Astrocyte (in vitro differentiated cells and primary cell): ENCODE measurements at regions not wholly inside any gene's neighbourhood (a gene's known extent, or its start where the extent isn't known, plus 50 kb on each side); places are given as distances from the start of the nearest gene placed in this dataset.

Experiments
- DNase-seq: peaks from one replicate; pipeline ENCODE4 v3.0.0-alpha.2; 2010; ENCODE audit warnings: low read depth
- FAIRE-seq: peaks from 2 replicates; lab custom pipeline; 2011; peaks lifted over from hg19 to GRCh38; lab: Jason Lieb, UNC
- H2AFZ ChIP-seq: 2 replicates; pipeline ENCODE4 v1.6.0; 2012; ENCODE audit warnings: low read depth, low read length, inconsistent platforms
- H3K27ac ChIP-seq: 2 replicates; pipeline ENCODE4 v1.5.1; 2011; ENCODE audit warnings: low read depth, low read length, inconsistent platforms
- H3K27me3 ChIP-seq: 2 replicates; pipeline ENCODE4 v1.6.0; 2011; ENCODE audit warnings: low read length, inconsistent platforms; ENCODE audit not compliant: insufficient read depth
- H3K36me3 ChIP-seq: 2 replicates; pipeline ENCODE4 v1.5.1; 2011; ENCODE audit warnings: low read length, inconsistent platforms; ENCODE audit not compliant: insufficient read depth
- H3K4me1 ChIP-seq: 2 replicates; pipeline ENCODE4 v1.5.1; 2011; ENCODE audit warnings: low read length, inconsistent platforms; ENCODE audit not compliant: insufficient read depth
- H3K4me2 ChIP-seq: 2 replicates; pipeline ENCODE4 v1.6.0; 2012; ENCODE audit warnings: low read length, inconsistent platforms
- H3K4me3 ChIP-seq: 2 replicates; pipeline ENCODE4 v1.5.1; 2011; ENCODE audit warnings: low read depth, mild to moderate bottlenecking, low read length, inconsistent platforms; ENCODE audit not compliant: insufficient read depth
- H3K79me2 ChIP-seq: 2 replicates; pipeline ENCODE4 v1.6.0; 2012; ENCODE audit warnings: mild to moderate bottlenecking, low read length, inconsistent platforms; ENCODE audit not compliant: insufficient read depth
- H3K9ac ChIP-seq: 2 replicates; pipeline ENCODE4 v1.6.0; 2012; ENCODE audit warnings: mild to moderate bottlenecking, low read length, inconsistent platforms
- H3K9me3 ChIP-seq: 2 replicates; pipeline ENCODE4 v1.5.1; 2012; ENCODE audit warnings: low read depth, mild to moderate bottlenecking, low read length, inconsistent platforms; ENCODE audit not compliant: insufficient read depth
- H4K20me1 ChIP-seq: 2 replicates; pipeline ENCODE4 v1.6.0; 2012; ENCODE audit warnings: low read length, inconsistent platforms; ENCODE audit not compliant: insufficient read depth
- H3K27ac Mint-ChIP-seq: one replicate; pipeline ENCODE4 v1.8.0; 2021; ENCODE audit warnings: mild to moderate bottlenecking, mixed read lengths; ENCODE audit not compliant: unreplicated experiment
- H3K27me3 Mint-ChIP-seq: one replicate; pipeline ENCODE4 v1.8.0; 2021; ENCODE audit warnings: low read depth, mixed read lengths; ENCODE audit not compliant: unreplicated experiment
- H3K36me3 Mint-ChIP-seq: one replicate; pipeline ENCODE4 v1.8.0; 2021; ENCODE audit warnings: low read depth, mixed read lengths; ENCODE audit not compliant: unreplicated experiment
- H3K4me1 Mint-ChIP-seq: one replicate; pipeline ENCODE4 v1.8.0; 2021; ENCODE audit warnings: low read depth, mixed read lengths; ENCODE audit not compliant: unreplicated experiment
- H3K4me3 Mint-ChIP-seq: one replicate; pipeline ENCODE4 v1.8.0; 2021; ENCODE audit warnings: mild to moderate bottlenecking, moderate library complexity, mixed read lengths; ENCODE audit not compliant: unreplicated experiment
- H3K9me3 Mint-ChIP-seq: one replicate; pipeline ENCODE4 v1.8.0; 2021; ENCODE audit warnings: mild to moderate bottlenecking, mixed read lengths; ENCODE audit not compliant: unreplicated experiment
- EZH2 ChIP-seq: IDR thresholded peaks from 2 replicates; pipeline ENCODE4 v1.6.1; 2012; ENCODE audit warnings: mild to moderate bottlenecking, low read length, inconsistent platforms; ENCODE audit not compliant: insufficient read depth
- TF ChIP-seq, protein P1 (sequence below): IDR thresholded peaks from 2 replicates; pipeline ENCODE4 v1.5.1; 2011; ENCODE audit warnings: low read depth, mild to moderate bottlenecking, inconsistent platforms, low read length, moderate library complexity; ENCODE audit not compliant: insufficient read depth

DNA sequence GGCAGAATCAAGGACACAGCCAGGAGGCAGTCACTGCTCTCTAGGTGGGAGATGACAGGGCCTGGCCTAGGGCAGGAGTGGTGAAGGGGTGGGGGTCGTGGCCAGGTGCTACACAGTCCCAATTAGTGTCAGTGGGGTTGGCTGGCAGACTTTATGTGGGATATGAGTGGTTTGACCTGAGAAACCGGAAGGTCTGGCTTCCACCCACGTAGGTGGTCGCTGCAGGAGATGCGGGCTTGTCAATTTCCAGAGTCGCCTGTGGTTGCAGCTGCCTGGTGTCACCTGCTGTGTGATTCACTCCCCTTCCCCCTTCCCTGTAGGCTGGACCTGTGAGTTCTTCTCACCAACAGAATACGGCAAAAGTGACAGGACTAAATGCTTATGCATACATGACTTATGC is 124.3 kb downstream of the KLF6 start:
- Histone ChIP-seq H3K9me3 (peaks cover 4% of the 10 kb centered on the region), H4K20me1 (no peaks in the 10 kb centered on the region), H3K4me2 (no peak overlapping the region), H3K27me3 (no peaks in the 10 kb centered on the region), H3K36me3 (no peaks in the 10 kb centered on the region), H3K9ac (no peak overlapping the region), H3K4me3 (no peak overlapping the region), H3K4me1 (no peaks in the 10 kb centered on the region), H3K79me2 (no peaks in the 10 kb centered on the region), H3K27ac (no peak overlapping the region), H2AFZ (no peak overlapping the region)
- Mint-ChIP-seq H3K27ac (no peak overlapping the region), H3K27me3 (peaks cover 14% of the 10 kb centered on the region), H3K4me3 (no peak overlapping the region), H3K36me3 (peaks cover 7% of the 10 kb centered on the region), H3K9me3 (peaks cover 6% of the 10 kb centered on the region), H3K4me1 (no peaks in the 10 kb centered on the region)
- TF ChIP-seq, protein P1, sequence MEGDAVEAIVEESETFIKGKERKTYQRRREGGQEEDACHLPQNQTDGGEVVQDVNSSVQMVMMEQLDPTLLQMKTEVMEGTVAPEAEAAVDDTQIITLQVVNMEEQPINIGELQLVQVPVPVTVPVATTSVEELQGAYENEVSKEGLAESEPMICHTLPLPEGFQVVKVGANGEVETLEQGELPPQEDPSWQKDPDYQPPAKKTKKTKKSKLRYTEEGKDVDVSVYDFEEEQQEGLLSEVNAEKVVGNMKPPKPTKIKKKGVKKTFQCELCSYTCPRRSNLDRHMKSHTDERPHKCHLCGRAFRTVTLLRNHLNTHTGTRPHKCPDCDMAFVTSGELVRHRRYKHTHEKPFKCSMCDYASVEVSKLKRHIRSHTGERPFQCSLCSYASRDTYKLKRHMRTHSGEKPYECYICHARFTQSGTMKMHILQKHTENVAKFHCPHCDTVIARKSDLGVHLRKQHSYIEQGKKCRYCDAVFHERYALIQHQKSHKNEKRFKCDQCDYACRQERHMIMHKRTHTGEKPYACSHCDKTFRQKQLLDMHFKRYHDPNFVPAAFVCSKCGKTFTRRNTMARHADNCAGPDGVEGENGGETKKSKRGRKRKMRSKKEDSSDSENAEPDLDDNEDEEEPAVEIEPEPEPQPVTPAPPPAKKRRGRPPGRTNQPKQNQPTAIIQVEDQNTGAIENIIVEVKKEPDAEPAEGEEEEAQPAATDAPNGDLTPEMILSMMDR: no peak
- no peak for TF ChIP-seq EZH2
- DNase-seq (no peak), FAIRE-seq (no peak)

DNA sequence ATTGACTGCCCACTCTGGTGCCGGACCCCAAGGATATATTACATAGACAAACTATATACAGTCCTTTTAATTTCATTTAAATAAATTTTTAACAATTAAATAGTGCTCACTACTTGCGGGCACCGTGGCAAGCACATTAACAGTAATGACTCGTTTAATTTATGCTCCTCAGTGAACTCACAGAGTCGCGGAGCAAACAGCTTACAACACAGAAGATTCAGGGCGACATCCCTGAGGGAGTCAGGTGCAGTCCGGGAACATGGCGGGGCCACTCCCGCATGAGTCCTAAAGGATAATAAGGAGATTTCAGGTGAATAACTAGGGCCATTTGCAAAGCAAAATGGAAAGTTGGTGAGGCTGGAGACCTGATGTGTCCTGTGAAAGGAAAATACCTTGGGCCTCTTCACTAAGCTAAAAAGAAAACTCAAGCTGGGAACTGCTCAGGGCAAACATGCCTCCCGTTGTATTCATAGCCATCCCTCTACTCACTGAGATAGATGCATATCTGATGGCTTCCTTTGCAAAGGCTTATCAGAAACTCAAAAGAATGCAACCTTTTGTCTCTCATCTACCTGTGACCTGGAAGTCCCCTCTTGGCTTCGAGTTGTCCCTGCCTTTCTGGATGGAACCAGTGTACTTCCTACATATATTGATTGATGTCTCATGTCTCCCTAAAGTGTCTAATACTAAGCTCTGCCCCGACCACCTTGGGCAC is 125.6 kb downstream of the KLF6 start:
- peaks cover 6% of the 10 kb centered on the region for H3K9me3 Mint-ChIP-seq
- no peak for FAIRE-seq
- H3K4me1 Mint-ChIP-seq: peaks cover 3% of the 10 kb centered on the region
- H3K4me3 ChIP-seq: no peak overlapping the region
- no peak overlapping the region for H3K27ac Mint-ChIP-seq
- DNase-seq: no peak
- peaks cover 8% of the 10 kb centered on the region for H3K27me3 Mint-ChIP-seq
- no peaks in the 10 kb centered on the region for H3K79me2 ChIP-seq
- H4K20me1 ChIP-seq: no peaks in the 10 kb centered on the region
- no peaks in the 10 kb centered on the region for H3K27me3 ChIP-seq
- peaks cover 4% of the 10 kb centered on the region for H3K9me3 ChIP-seq
- no peak overlapping the region for H3K27ac ChIP-seq
- peaks cover 5% of the 10 kb centered on the region for H3K4me1 ChIP-seq
- H3K9ac ChIP-seq: no peak overlapping the region
- no peaks in the 10 kb centered on the region for H3K36me3 ChIP-seq
- no peak overlapping the region for H3K4me3 Mint-ChIP-seq
- H2AFZ ChIP-seq: no peak overlapping the region
- TF ChIP-seq, protein P1: no peak
- TF ChIP-seq EZH2: no peak
- H3K36me3 Mint-ChIP-seq: peaks cover 7% of the 10 kb centered on the region
- H3K4me2 ChIP-seq: no peak overlapping the region

DNA sequence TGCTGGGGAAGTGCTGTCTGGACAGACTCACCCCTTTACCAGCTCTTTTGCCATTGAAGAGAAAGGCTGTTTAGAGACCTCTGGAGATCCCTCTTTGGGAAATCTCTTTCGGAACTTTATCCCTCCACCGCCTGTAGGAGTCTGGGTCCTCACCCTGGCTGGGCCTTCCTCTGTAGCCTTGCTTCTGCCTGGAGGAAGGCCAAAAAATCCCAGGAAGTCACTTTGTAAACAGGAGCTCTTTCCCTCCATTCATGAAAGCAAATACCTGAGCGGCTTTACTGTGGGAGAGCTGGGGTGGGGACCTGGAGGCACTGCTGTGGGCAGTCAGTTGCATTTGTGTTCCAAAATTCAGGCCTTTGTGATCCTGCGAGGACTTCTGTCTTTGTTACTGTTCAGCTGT is 126.2 kb downstream of the KLF6 start:
- Histone ChIP-seq H3K27ac (no peak overlapping the region), H3K9me3 (peaks cover 4% of the 10 kb centered on the region), H3K36me3 (no peaks in the 10 kb centered on the region), H3K9ac (no peak overlapping the region), H3K27me3 (no peaks in the 10 kb centered on the region), H3K4me3 (no peak overlapping the region), H2AFZ (no peak overlapping the region), H4K20me1 (no peaks in the 10 kb centered on the region), H3K4me1 (peaks cover 7% of the 10 kb centered on the region), H3K4me2 (no peak overlapping the region), H3K79me2 (no peaks in the 10 kb centered on the region)
- Mint-ChIP-seq H3K36me3 (peaks cover 7% of the 10 kb centered on the region), H3K4me1 (peaks cover 4% of the 10 kb centered on the region), H3K27me3 (peaks cover 8% of the 10 kb centered on the region), H3K9me3 (peaks cover 6% of the 10 kb centered on the region), H3K27ac (no peak overlapping the region), H3K4me3 (no peak overlapping the region)
- FAIRE-seq (no peak), DNase-seq (no peak)
- no peak for TF ChIP-seq EZH2
- TF ChIP-seq, protein P1: no peak
